Lung (tissue), 11 donors: ENCODE measurements at regions not wholly inside any gene's neighbourhood (a gene's known extent, or its start where the extent isn't known, plus 50 kb on each side); places are given as distances from the start of the nearest gene placed in this dataset.

Experiments
- ATAC-seq: fragments of 200-7000 bp; cut with Tn5 transposase; one replicate; pipeline ENCODE4 v1.9.1; 2020; ENCODE audit warnings: moderate number of reproducible peaks; ENCODE audit not compliant: insufficient read depth, low FRiP score
- DNase-seq, 3 donors: peaks; one replicate each; pipeline ENCODE4 v3.0.0-alpha.2; 2013 to 2017
- H3K27ac ChIP-seq, 2 donors: one replicate each; pipeline ENCODE4 v1.5.1; 2013; ENCODE audit warnings: mild to moderate bottlenecking in 2 of 2, moderate library complexity in 2 of 2, control low read depth in 1 of 2, inconsistent platforms in 1 of 2, low read depth in 1 of 2, low read length in 1 of 2
- H3K27me3 ChIP-seq, 3 donors: one replicate each; pipeline ENCODE4 v1.5.1; 2013; ENCODE audit warnings: low read length in 2 of 3; ENCODE audit not compliant: control insufficient read depth in 3 of 3, insufficient read depth in 3 of 3
- H3K36me3 ChIP-seq, 4 donors: one replicate each; pipeline ENCODE4 v1.5.1; 2013; ENCODE audit warnings: low read length in 4 of 4, mild to moderate bottlenecking in 1 of 4, moderate library complexity in 1 of 4; ENCODE audit not compliant: control insufficient read depth in 4 of 4, insufficient read depth in 4 of 4
- H3K4me1 ChIP-seq, 5 donors: one replicate each; pipeline ENCODE4 v1.5.1; 2013; ENCODE audit warnings: low read length in 5 of 5, mild to moderate bottlenecking in 2 of 5, moderate library complexity in 1 of 5; ENCODE audit not compliant: control insufficient read depth in 5 of 5, insufficient read depth in 5 of 5
- H3K4me3 ChIP-seq: one replicate; pipeline ENCODE4 v1.5.1; 2013; ENCODE audit warnings: mild to moderate bottlenecking, control low read depth, moderate library complexity
- H3K9ac ChIP-seq, 2 donors: one replicate each; pipeline ENCODE4 v1.5.1; 2013; ENCODE audit warnings: low read length in 2 of 2, control low read depth in 1 of 2; ENCODE audit not compliant: insufficient read depth in 1 of 2
- H3K9me3 ChIP-seq, 4 donors: one replicate each; pipeline ENCODE4 v1.5.1; 2013; ENCODE audit warnings: low read length in 3 of 4, mild to moderate bottlenecking in 1 of 4, moderate library complexity in 1 of 4; ENCODE audit not compliant: control insufficient read depth in 4 of 4, insufficient read depth in 3 of 4
- CTCF ChIP-seq: IDR thresholded peaks from 2 replicates; pipeline ENCODE4 v1.5.1; 2012; ENCODE audit warnings: mild to moderate bottlenecking; ENCODE audit errors: control extremely low read depth, extremely low read depth
- WGBS, 2 donors: extraction: QIAGEN DNeasy Blood & Tissue Kit; methylation state at CpG; one replicate each; pipeline ENCODE4 v1.1.7; 2013; 5-methylcytosine and 5-hydroxymethylcytosine counted together
- donor health status: control.
- donor health status: control.
- donor health status: Bipolar disorder and iron deficiency.
- donor health status: healthy.
- donor health status: DM: yes; HTN: yes; CAD: no.

GRCh38 chr4:152157629-152158028, 378.3 kb downstream of the FBXW7 start:
- TF ChIP-seq CTCF: no peak
- Histone ChIP-seq H3K9me3 (no peaks in the 10 kb centered on the region), H3K27me3 (no peaks in the 10 kb centered on the region), H3K4me3 (no peak overlapping the region), H3K9ac (no peak overlapping the region), H3K4me1 (no peaks in the 10 kb centered on the region), H3K27ac (no peak overlapping the region), H3K36me3 (no peaks in the 10 kb centered on the region)
- WGBS, 2 donors: 89 to 92% methylated on average over 5 of the region's 5 CpGs
- ATAC-seq (no peak), DNase-seq (no peak)

DNA sequence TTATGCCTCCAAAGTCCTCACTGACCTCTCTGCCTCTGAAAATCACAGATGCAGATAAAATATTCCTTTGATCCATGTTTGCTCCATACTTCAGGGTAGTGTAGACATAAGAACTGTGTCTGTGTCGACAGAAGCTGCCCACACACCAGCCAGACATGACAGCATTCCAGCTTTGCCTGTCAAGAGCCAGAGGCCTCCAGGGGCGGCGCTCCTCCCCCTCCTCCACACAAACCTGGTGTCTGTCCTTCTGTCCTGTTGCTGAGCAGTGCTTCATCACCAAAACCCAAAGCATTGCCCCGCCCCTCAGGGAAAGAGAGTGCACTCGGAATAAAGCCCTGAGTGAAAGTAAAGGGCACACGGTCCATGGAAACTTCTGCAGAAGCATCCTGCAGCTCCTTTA, 379.4 kb downstream of the FBXW7 start:
- no peak for DNase-seq
- Histone ChIP-seq H3K27me3 (no peaks in the 10 kb centered on the region), H3K4me3 (no peak overlapping the region), H3K4me1 (no peaks in the 10 kb centered on the region), H3K9ac (no peak overlapping the region), H3K9me3 (no peaks in the 10 kb centered on the region), H3K36me3 (no peaks in the 10 kb centered on the region), H3K27ac (no peak overlapping the region)
- 73 to 85% methylated on average over 6 of the region's 6 CpGs for WGBS, 2 donors
- no peak for ATAC-seq
- TF ChIP-seq CTCF: no peak

DNA sequence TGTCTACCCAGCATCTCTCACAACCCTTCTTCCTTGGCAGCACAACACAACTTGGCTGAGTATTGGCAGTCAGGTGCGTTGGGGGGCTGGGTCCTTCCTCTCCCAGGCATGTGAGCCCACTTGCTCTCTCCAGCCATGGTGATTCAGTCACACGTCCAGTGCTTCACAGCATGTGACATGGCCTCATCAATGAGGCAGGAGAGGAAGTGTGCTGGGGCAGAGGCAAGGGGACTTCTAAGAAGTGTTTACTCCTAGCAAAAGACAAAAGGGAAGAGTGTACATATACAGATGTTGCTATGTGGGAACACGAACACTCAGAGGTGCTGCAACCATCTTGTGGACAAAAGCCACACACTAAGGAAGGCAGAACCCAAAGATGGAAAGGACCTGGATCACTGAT, 380.8 kb downstream of the FBXW7 start:
- Histone ChIP-seq H3K27ac (no peak overlapping the region), H3K36me3 (no peaks in the 10 kb centered on the region), H3K9ac (no peak overlapping the region), H3K4me3 (no peak overlapping the region), H3K27me3 (no peaks in the 10 kb centered on the region), H3K9me3 (no peaks in the 10 kb centered on the region), H3K4me1 (no peaks in the 10 kb centered on the region)
- ATAC-seq (no peak), DNase-seq (no peak)
- 79 to 80% methylated on average over 3 of the region's 3 CpGs for WGBS, 2 donors
- no peak for TF ChIP-seq CTCF

DNA sequence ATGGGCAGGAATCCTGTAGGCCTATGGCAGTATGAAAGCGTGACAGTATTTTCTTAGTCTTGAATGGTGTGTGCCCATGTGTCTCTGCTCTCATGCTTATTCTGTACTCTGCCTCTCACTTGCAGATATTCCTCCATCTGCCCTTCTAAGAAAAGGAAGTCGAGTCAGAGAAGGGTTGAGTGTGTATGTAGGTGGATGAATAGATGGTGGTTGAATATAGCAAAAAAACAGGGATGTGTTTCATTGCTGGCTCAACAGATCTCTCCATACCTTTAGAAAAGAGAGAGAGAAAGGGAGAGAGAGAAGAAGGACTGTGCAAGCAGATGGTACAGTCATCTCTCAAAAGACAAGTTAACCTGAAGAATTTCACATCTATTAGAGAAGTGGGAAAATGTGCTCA, 381.5 kb downstream of the FBXW7 start:
- Histone ChIP-seq H3K36me3 (no peaks in the 10 kb centered on the region), H3K9me3 (no peaks in the 10 kb centered on the region), H3K4me1 (no peaks in the 10 kb centered on the region), H3K4me3 (no peak overlapping the region), H3K9ac (no peak overlapping the region), H3K27me3 (no peaks in the 10 kb centered on the region), H3K27ac (no peak overlapping the region)
- no peak for ATAC-seq
- DNase-seq: no peak
- 93 to 94% methylated on average over 2 of the region's 2 CpGs for WGBS, 2 donors
- no peak for TF ChIP-seq CTCF
